ENCODE measurements at regions not wholly inside any gene's neighbourhood (a gene's known extent, or its start where the extent isn't known, plus 50 kb on each side); places are given as distances from the start of the nearest gene placed in this dataset.

- intact Hi-C loops (cut with DNase I) = no loop called here
- Histone ChIP-seq H3K36me3 (no peaks in the 10 kb centered on the region), H3K9me3 (no peaks in the 10 kb centered on the region), H3K27me3 (no peaks in the 10 kb centered on the region), H3K27ac (no peak overlapping the region), H3K4me1 (no peaks in the 10 kb centered on the region), H3K4me3 (no peak overlapping the region)
- ATAC-seq (no peak), DNase-seq (no peak)
- no peak for TF ChIP-seq CTCF (IDR thresholded peaks at IDR 0.05)
These were observed 245.2 kb upstream of the MAF start for GRCh38 chr16:79845734-79846135.

- ATAC-seq = no peak
- Histone ChIP-seq H3K4me3 (no peak overlapping the region), H3K36me3 (no peaks in the 10 kb centered on the region), H3K4me1 (no peaks in the 10 kb centered on the region), H3K27ac (no peak overlapping the region), H3K9me3 (no peaks in the 10 kb centered on the region), H3K27me3 (no peaks in the 10 kb centered on the region)
- no peak for TF ChIP-seq CTCF (IDR thresholded peaks at IDR 0.05)
- intact Hi-C loops (cut with DNase I) = no loop called here
- DNase-seq = no peak
These were observed 244.6 kb upstream of the MAF start for GRCh38 chr16:79845033-79845733.

DNA sequence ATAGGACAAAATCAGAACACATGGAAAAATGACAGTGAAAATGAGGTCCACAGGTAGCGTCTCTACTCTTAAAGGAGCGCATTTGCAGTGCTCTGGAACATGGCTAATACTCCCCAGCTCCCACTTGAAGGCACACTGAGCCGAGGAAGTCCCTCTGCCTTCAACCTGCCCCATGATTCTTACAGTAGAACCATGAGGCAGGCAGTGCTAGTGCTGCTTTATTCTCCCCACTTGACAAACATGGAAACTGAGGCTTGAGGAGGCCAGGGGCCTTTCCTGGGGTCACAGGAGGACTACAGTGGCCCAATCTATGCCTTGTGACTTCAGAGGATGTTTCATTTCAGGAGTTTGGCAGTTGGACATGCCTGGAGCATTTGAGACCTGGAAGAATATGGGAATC is 244.1 kb upstream of the MAF start:
- no peaks in the 10 kb centered on the region for H3K36me3 ChIP-seq
- no peaks in the 10 kb centered on the region for H3K9me3 ChIP-seq
- intact Hi-C loops (cut with DNase I) = no loop called here
- H3K4me1 ChIP-seq = no peaks in the 10 kb centered on the region
- ATAC-seq = no peak
- no peaks in the 10 kb centered on the region for H3K27me3 ChIP-seq
- no peak overlapping the region for H3K4me3 ChIP-seq
- DNase-seq = no peak
- no peak overlapping the region for H3K27ac ChIP-seq
- TF ChIP-seq CTCF (IDR thresholded peaks at IDR 0.05) = no peak

DNA sequence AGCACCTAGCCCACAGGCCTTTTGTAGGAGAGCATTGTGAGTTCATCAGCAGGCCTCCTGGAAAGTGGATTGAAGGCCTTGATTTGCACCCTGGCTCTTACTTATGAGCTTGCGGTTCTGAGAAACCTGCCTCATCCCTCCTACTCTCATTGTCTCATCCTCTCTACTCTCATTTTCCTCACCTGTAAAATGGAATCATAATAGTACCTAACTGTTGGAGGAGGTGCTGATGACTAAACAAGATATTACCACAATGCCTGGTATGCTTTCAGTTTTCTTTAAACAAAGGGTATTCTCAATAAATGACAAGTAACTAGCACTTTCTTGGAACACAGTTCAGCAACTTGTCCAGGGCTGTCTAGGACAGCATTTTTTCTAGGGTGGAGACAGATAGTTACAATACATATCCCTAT is 243.1 kb upstream of the MAF start:
- DNase-seq (no peak), ATAC-seq (no peak)
- no peaks in the 10 kb centered on the region for H3K36me3 ChIP-seq
- no peaks in the 10 kb centered on the region for H3K27me3 ChIP-seq
- no peak for TF ChIP-seq CTCF (IDR thresholded peaks at IDR 0.05)
- H3K4me1 ChIP-seq = no peaks in the 10 kb centered on the region
- intact Hi-C loops (cut with DNase I) = no loop called here
- no peaks in the 10 kb centered on the region for H3K9me3 ChIP-seq
- H3K4me3 ChIP-seq = no peak overlapping the region
- H3K27ac ChIP-seq = no peak overlapping the region

GRCh38 chr16:79843145-79843544 is 242.6 kb upstream of the MAF start:
- H3K27me3 ChIP-seq = no peaks in the 10 kb centered on the region
- H3K36me3 ChIP-seq = no peaks in the 10 kb centered on the region
- no peaks in the 10 kb centered on the region for H3K9me3 ChIP-seq
- no peak overlapping the region for H3K4me3 ChIP-seq
- ATAC-seq = no peak
- intact Hi-C loops (cut with DNase I) = no loop called here
- no peak overlapping the region for H3K27ac ChIP-seq
- DNase-seq = no peak
- no peak for TF ChIP-seq CTCF (IDR thresholded peaks at IDR 0.05)
- no peaks in the 10 kb centered on the region for H3K4me1 ChIP-seq

Data from left lung (tissue), 4 donors.